ENCODE measurements at regions not wholly inside any gene's neighbourhood (a gene's known extent, or its start where the extent isn't known, plus 50 kb on each side); places are given as distances from the start of the nearest gene placed in this dataset.

DNA sequence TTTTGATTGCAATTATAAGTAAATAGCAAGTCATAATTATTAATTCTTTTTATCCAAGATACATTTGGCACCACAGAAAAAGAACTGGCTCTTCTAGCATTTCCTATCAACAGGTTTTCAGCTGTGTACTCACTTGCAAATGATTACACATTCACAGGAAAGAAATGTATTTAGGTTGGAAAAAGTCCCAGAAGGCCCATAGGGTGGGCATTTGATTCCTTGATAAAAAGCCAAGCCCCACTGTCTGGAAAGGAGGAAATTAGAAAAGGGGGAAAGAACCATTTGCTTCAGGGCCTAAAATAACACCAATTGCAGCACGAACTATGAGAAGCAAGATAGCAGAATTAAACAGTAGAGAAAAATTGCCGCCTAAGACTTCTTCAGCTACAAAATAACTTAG lies 80.8 kb upstream of the COL1A2 start:
- Histone ChIP-seq H2AFZ (ENCODE audit: low read length) (no peak overlapping the region), H3K9me3 (ENCODE audit: insufficient read depth in 2 of 2, low read depth in 1 of 2, low read length in 1 of 2) (no peaks in the 10 kb centered on the region), H3K4me2 (ENCODE audit: insufficient read depth in 1 of 2, low read depth in 2 of 2, low read length in 2 of 2) (no peak overlapping the region), H3K4ac (replicated peaks; ENCODE audit: insufficient read length, low read depth, low read length) (no peak overlapping the region), H3K27me3 (replicated peaks in 1 of 4; ENCODE audit: control insufficient read depth in 3 of 4, extremely low read depth in 1 of 4, insufficient read depth in 3 of 4, low read length in 3 of 4) (no peaks in the 10 kb centered on the region), H2BK5ac (ENCODE audit: low read depth, low read length) (no peak overlapping the region), H4K20me1 (replicated peaks in 1 of 2; ENCODE audit: control insufficient read depth in 1 of 2, insufficient read depth in 2 of 2, low read length in 2 of 2) (no peaks in the 10 kb centered on the region), H2BK15ac (ENCODE audit: low read length) (no peak overlapping the region), H4K5ac (ENCODE audit: insufficient read length, low read depth, low read length) (no peak overlapping the region), H3K23ac (ENCODE audit: insufficient read length) (no peak overlapping the region), H3K27ac (ENCODE audit: low read depth, low read length) (no peak overlapping the region), H3K36me3 (ENCODE audit: control insufficient read depth in 2 of 4, insufficient read depth in 4 of 4, low read length in 3 of 4) (no peaks in the 10 kb centered on the region), H2BK120ac (replicated peaks; ENCODE audit: low read depth, low read length) (no peak overlapping the region), H3K79me2 (ENCODE audit: control insufficient read depth in 1 of 2, insufficient read depth in 2 of 2, low read length in 2 of 2) (no peaks in the 10 kb centered on the region), H4K91ac (replicated peaks; ENCODE audit: insufficient read length, low read length) (no peak overlapping the region), H3K14ac (ENCODE audit: insufficient read length) (no peak overlapping the region), H2AK5ac (ENCODE audit: low read depth, low read length) (no peak overlapping the region), H2BK20ac (ENCODE audit: low read length) (no peak overlapping the region), H3K56ac (replicated peaks; ENCODE audit: insufficient read length, low read depth, low read length) (no peak overlapping the region), H2BK12ac (ENCODE audit: low read depth, low read length) (no peak overlapping the region), H3K18ac (ENCODE audit: extremely low read depth, low read length) (no peak overlapping the region), H3K79me1 (ENCODE audit: low read depth, low read length) (no peaks in the 10 kb centered on the region), H3K4me3 (ENCODE audit: extremely low read depth in 1 of 4, insufficient read depth in 2 of 4, low read depth in 3 of 4, low read length in 4 of 4) (no peak overlapping the region), H4K8ac (ENCODE audit: extremely low read depth, insufficient read depth, low read length) (no peak overlapping the region), H3K9ac (replicated peaks in 1 of 4; ENCODE audit: extremely low read depth in 1 of 4, low read depth in 3 of 4, low read length in 3 of 4) (no peak overlapping the region), H3K4me1 (replicated peaks in 1 of 4; ENCODE audit: control insufficient read depth in 3 of 4, insufficient read depth in 4 of 4, low read length in 3 of 4) (no peaks in the 10 kb centered on the region), H3K23me2 (ENCODE audit: low read depth, low read length) (no peaks in the 10 kb centered on the region)
- WGBS, 2 experiments (ENCODE audit: extremely low coverage in 1 of 2, insufficient coverage in 1 of 2, insufficient read length in 1 of 2, insufficient replicate concordance in 2 of 2, low coverage in 1 of 2, low lambda C conversion rate in 2 of 2, missing lambda C conversion rate in 1 of 2): 83% methylated on average over 2 of the region's 2 CpGs; no CpG with 5 or more reads in 1 of the 2 experiments
- CTCF ChIA-PET (ENCODE audit: partially characterized antibody): interaction anchor here (0.7 to 1.0 kb wide), 2 partner anchors 9 to 17 kb away, joined by 3 read pairs; no protein-coding TSS in a partner anchor
- FAIRE-seq: no peak
- no peak for TF ChIP-seq YY1 (IDR thresholded peaks at IDR 0.05; ENCODE audit: low read depth, low read length)
- TF ChIP-seq KDM4A (IDR thresholded peaks at IDR 0.05; ENCODE audit: low read depth, low read length, severe bottlenecking): no peak
- TF ChIP-seq CTBP2 (IDR thresholded peaks at IDR 0.05; ENCODE audit: borderline replicate concordance, insufficient read depth, insufficient read length, low read length): no peak
- TF ChIP-seq KDM5A (IDR thresholded peaks at IDR 0.05; ENCODE audit: low read length): no peak
- no peak for TF ChIP-seq KDM1A (IDR thresholded peaks at IDR 0.05; ENCODE audit: borderline replicate concordance, low read length)
- TF ChIP-seq POLR2AphosphoS5 (IDR thresholded peaks at IDR 0.05; ENCODE audit: low read depth, low read length): no peak
- no peak for TF ChIP-seq GTF2F1 (IDR thresholded peaks at IDR 0.05; ENCODE audit: borderline replicate concordance, low read depth, low read length)
- TF ChIP-seq BRCA1 (IDR thresholded peaks at IDR 0.05; ENCODE audit: low read depth, low read length): no peak
- TF ChIP-seq MAFK (IDR thresholded peaks at IDR 0.05; ENCODE audit: low read depth, low read length): no peak
- TF ChIP-seq NANOG (IDR thresholded peaks at IDR 0.05; ENCODE audit: insufficient read depth, low read depth, low read length, poor library complexity, severe bottlenecking): no peak
- TF ChIP-seq SAP30 (IDR thresholded peaks at IDR 0.05; ENCODE audit: insufficient read depth, insufficient replicate concordance, low read length): no peak
- TF ChIP-seq EP300 (IDR thresholded peaks at IDR 0.05; ENCODE audit: borderline replicate concordance in 1 of 2, low read depth in 2 of 2, low read length in 2 of 2): no peak
- no peak for TF ChIP-seq EGR1 (IDR thresholded peaks at IDR 0.05; ENCODE audit: borderline replicate concordance, low read depth, low read length)
- no peak for TF ChIP-seq RAD21 (IDR thresholded peaks at IDR 0.05 in 1 of 2, conservative IDR thresholded peaks at IDR 0.05 in 1 of 2; ENCODE audit: low read depth in 2 of 2, low read length in 2 of 2)
- POLR2A ChIA-PET (ENCODE audit: partially characterized antibody): no interaction called here
- no peak for DNase-seq (ENCODE audit: low read depth in 1 of 2, low spot score in 2 of 2)

Data from H1 (cell line).